ENCODE measurements at regions not wholly inside any gene's neighbourhood (a gene's known extent, or its start where the extent isn't known, plus 50 kb on each side); places are given as distances from the start of the nearest gene placed in this dataset.
A peak's percentile ranks its signal among the peaks of the same experiment; 100 is the strongest.

- Mint-ChIP-seq H3K36me3 (peaks cover 5% of the 10 kb centered on the region), H3K4me3 (no peak overlapping the region), H3K27ac (no peak overlapping the region), H3K27me3 (ENCODE audit: low read depth) (no peaks in the 10 kb centered on the region), H3K9me3 (peaks cover 21% of the 10 kb centered on the region), H3K4me1 (peaks cover 2% of the 10 kb centered on the region)
- DNase-seq (ENCODE audit: low spot score in 2 of 2, unreplicated experiment in 2 of 2), result no peak
- TF ChIP-seq, protein P1, sequence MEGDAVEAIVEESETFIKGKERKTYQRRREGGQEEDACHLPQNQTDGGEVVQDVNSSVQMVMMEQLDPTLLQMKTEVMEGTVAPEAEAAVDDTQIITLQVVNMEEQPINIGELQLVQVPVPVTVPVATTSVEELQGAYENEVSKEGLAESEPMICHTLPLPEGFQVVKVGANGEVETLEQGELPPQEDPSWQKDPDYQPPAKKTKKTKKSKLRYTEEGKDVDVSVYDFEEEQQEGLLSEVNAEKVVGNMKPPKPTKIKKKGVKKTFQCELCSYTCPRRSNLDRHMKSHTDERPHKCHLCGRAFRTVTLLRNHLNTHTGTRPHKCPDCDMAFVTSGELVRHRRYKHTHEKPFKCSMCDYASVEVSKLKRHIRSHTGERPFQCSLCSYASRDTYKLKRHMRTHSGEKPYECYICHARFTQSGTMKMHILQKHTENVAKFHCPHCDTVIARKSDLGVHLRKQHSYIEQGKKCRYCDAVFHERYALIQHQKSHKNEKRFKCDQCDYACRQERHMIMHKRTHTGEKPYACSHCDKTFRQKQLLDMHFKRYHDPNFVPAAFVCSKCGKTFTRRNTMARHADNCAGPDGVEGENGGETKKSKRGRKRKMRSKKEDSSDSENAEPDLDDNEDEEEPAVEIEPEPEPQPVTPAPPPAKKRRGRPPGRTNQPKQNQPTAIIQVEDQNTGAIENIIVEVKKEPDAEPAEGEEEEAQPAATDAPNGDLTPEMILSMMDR (IDR thresholded peaks at IDR 0.05; ENCODE audit: unreplicated experiment), result no peak
Observed at GRCh38 chr4:96097040-96097607, 257.2 kb downstream of the PDHA2 start.

- Mint-ChIP-seq H3K36me3 (peaks cover 5% of the 10 kb centered on the region), H3K9me3 (peaks cover 21% of the 10 kb centered on the region), H3K27me3 (ENCODE audit: low read depth) (no peaks in the 10 kb centered on the region), H3K27ac (no peak overlapping the region), H3K4me3 (no peak overlapping the region), H3K4me1 (peaks cover 2% of the 10 kb centered on the region)
- no peak for DNase-seq (ENCODE audit: low spot score in 2 of 2, unreplicated experiment in 2 of 2)
- TF ChIP-seq, protein P1 (IDR thresholded peaks at IDR 0.05; ENCODE audit: unreplicated experiment), result no peak
Observed at GRCh38 chr4:96097693-96098092, 257.8 kb downstream of the PDHA2 start.

GRCh38 chr4:96099031-96099430 is 259.1 kb downstream of the PDHA2 start:
- no peaks in the 10 kb centered on the region for H3K27me3 Mint-ChIP-seq (ENCODE audit: low read depth)
- TF ChIP-seq, protein P1 (IDR thresholded peaks at IDR 0.05; ENCODE audit: unreplicated experiment), result no peak
- no peak for DNase-seq (ENCODE audit: low spot score in 2 of 2, unreplicated experiment in 2 of 2)
- peaks cover 5% of the 10 kb centered on the region for H3K36me3 Mint-ChIP-seq
- H3K4me1 Mint-ChIP-seq, result peaks cover 2% of the 10 kb centered on the region
- H3K27ac Mint-ChIP-seq, result no peak overlapping the region
- H3K9me3 Mint-ChIP-seq, result peaks cover 21% of the 10 kb centered on the region
- H3K4me3 Mint-ChIP-seq, result no peak overlapping the region

GRCh38 chr4:96102541-96103026 is 262.7 kb downstream of the PDHA2 start:
- TF ChIP-seq, protein P1 (IDR thresholded peaks at IDR 0.05; ENCODE audit: unreplicated experiment), result no peak
- peaks cover 20% of the 10 kb centered on the region for H3K9me3 Mint-ChIP-seq

DNA sequence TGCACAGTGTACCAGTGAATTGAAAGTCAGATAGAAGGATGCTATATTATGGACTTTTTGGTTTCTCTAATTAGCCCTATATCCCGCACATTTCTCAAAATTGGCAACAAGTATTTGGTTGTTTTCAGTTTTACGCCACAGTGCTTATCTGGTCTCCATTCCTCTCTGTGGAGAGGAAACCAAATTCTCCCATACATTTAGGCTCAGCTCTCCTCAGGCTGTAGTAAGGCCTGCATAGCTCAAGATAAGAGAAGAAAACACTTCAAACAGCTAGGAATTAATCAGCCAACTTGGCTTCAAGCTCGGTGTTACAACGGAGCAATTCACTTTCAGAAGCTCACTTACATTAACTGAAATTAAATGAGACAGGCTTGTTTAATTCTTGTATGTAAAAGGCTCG is 263.2 kb downstream of the PDHA2 start:
- Mint-ChIP-seq H3K4me3 (no peak overlapping the region), H3K27me3 (ENCODE audit: low read depth) (no peaks in the 10 kb centered on the region), H3K36me3 (peaks cover 4% of the 10 kb centered on the region), H3K27ac (peak overlapping the region; percentile 23), H3K4me1 (no peaks in the 10 kb centered on the region), H3K9me3 (peaks cover 15% of the 10 kb centered on the region)
- DNase-seq (ENCODE audit: low spot score in 2 of 2, unreplicated experiment in 2 of 2), result no peak
- TF ChIP-seq, protein P1 (IDR thresholded peaks at IDR 0.05; ENCODE audit: unreplicated experiment), result no peak

More at GRCh38 chr4:96102541-96103026, 262.7 kb downstream of the PDHA2 start:
- Mint-ChIP-seq H3K36me3 (peaks cover 5% of the 10 kb centered on the region), H3K27ac (no peak overlapping the region), H3K27me3 (ENCODE audit: low read depth) (no peaks in the 10 kb centered on the region), H3K4me1 (no peaks in the 10 kb centered on the region), H3K4me3 (no peak overlapping the region)
- DNase-seq (ENCODE audit: low spot score in 2 of 2, unreplicated experiment in 2 of 2), result no peak

All from mesothelial cell of epicardium (in vitro differentiated cells).